ENCODE measurements at regions not wholly inside any gene's neighbourhood (a gene's known extent, or its start where the extent isn't known, plus 50 kb on each side); places are given as distances from the start of the nearest gene placed in this dataset.

DNA sequence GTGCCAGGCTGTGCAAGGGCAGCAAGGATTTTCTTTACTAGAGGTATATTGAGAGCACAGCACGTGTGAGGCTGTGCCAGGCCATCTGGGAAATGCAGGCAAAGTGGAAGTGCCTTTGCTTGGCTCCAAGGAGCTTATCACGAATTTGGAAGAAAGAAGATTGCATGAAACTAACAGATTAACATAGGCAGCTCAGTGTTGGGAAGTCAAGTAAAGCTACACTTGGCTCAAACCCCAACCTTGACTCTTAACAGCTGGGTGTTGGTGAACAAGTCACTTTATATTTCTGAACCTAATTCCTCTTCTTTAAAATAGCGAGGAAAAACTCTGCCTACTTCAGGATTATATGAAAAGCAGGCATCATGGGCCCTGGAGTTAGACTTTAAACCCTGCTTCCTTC lies 105.2 kb downstream of the PLCE1 start:
- no peak for TF ChIP-seq TAF1 (IDR thresholded peaks at IDR 0.05; ENCODE audit: low read depth, low read length)
- no peak for TF ChIP-seq POU2F2 (IDR thresholded peaks at IDR 0.05; ENCODE audit: low read depth, low read length)
- no peak for TF ChIP-seq PAX5 (IDR thresholded peaks at IDR 0.05; ENCODE audit: insufficient read depth, low read length, severe bottlenecking)
- TF ChIP-seq POLR2A (IDR thresholded peaks at IDR 0.05; ENCODE audit: low read depth, low read length), result no peak
- TF ChIP-seq POLR2AphosphoS5 (IDR thresholded peaks at IDR 0.05; ENCODE audit: low read depth, low read length), result no peak
- TF ChIP-seq SPI1 (IDR thresholded peaks at IDR 0.05; ENCODE audit: low read depth, low read length), result no peak
- FAIRE-seq (no peak), DNase-seq (ENCODE audit: insufficient read length, low spot score) (no peak)

DNA sequence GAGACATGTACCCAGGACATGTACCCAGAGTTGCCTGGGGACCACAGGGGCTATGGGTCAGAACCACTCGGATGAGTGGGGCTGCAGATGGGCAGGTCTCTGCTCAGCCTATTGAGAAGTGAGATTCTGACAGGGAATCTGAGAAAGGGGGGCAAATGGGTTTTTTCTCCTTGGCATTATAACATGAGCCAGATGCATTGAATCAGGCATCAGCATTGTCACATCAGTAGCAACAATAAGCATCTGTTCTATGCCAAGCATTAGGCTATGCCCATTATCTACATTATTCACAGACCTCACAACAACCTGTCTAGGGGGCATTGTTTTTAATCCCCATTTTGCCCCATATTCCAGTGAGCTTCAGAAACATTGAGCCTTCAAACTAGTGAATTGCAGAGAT lies 108.2 kb downstream of the PLCE1 start:
- TF ChIP-seq SPI1 (IDR thresholded peaks at IDR 0.05; ENCODE audit: low read depth, low read length) (no peak), TAF1 (IDR thresholded peaks at IDR 0.05; ENCODE audit: low read depth, low read length) (no peak), POU2F2 (IDR thresholded peaks at IDR 0.05; ENCODE audit: low read depth, low read length) (no peak), POLR2A (IDR thresholded peaks at IDR 0.05; ENCODE audit: low read depth, low read length) (no peak), PAX5 (IDR thresholded peaks at IDR 0.05; ENCODE audit: insufficient read depth, low read length, severe bottlenecking) (no peak), POLR2AphosphoS5 (IDR thresholded peaks at IDR 0.05; ENCODE audit: low read depth, low read length) (no peak)
- DNase-seq (ENCODE audit: insufficient read length, low spot score) (no peak), FAIRE-seq (no peak)

DNA sequence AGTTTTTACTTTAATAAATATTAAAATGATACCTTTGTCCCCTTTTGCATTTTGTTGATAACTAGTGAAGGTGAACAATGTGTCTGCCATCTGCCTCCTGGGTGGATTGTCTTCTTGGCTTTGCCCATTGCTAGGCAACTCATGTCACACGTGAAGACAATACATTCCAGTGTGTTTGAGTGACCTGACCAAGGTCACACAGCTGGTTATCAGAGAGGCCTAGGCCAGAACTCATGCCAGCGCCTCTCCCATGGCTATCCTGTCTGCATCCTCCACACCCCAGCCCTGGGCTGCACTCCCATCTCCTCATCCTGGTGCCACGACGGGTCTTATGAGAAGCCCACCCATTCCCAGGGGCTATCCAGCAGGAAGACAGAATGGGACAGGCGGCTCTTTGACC lies 108.7 kb downstream of the PLCE1 start:
- no peak for FAIRE-seq

GRCh38 chr10:94103192-94103591 lies 109.5 kb downstream of the PLCE1 start:
- DNase-seq (ENCODE audit: insufficient read length, low spot score) (no peak), FAIRE-seq (no peak)
- no peak for TF ChIP-seq TAF1 (IDR thresholded peaks at IDR 0.05; ENCODE audit: low read depth, low read length)
- TF ChIP-seq PAX5 (IDR thresholded peaks at IDR 0.05; ENCODE audit: insufficient read depth, low read length, severe bottlenecking), result no peak
- TF ChIP-seq SPI1 (IDR thresholded peaks at IDR 0.05; ENCODE audit: low read depth, low read length), result no peak
- no peak for TF ChIP-seq POU2F2 (IDR thresholded peaks at IDR 0.05; ENCODE audit: low read depth, low read length)
- no peak for TF ChIP-seq POLR2A (IDR thresholded peaks at IDR 0.05; ENCODE audit: low read depth, low read length)
- no peak for TF ChIP-seq POLR2AphosphoS5 (IDR thresholded peaks at IDR 0.05; ENCODE audit: low read depth, low read length)

More for the DNA sequence above, 108.7 kb downstream of the PLCE1 start:
- DNase-seq (ENCODE audit: insufficient read length, low spot score), result no peak
- no peak for TF ChIP-seq TAF1 (IDR thresholded peaks at IDR 0.05; ENCODE audit: low read depth, low read length)
- no peak for TF ChIP-seq SPI1 (IDR thresholded peaks at IDR 0.05; ENCODE audit: low read depth, low read length)

DNA sequence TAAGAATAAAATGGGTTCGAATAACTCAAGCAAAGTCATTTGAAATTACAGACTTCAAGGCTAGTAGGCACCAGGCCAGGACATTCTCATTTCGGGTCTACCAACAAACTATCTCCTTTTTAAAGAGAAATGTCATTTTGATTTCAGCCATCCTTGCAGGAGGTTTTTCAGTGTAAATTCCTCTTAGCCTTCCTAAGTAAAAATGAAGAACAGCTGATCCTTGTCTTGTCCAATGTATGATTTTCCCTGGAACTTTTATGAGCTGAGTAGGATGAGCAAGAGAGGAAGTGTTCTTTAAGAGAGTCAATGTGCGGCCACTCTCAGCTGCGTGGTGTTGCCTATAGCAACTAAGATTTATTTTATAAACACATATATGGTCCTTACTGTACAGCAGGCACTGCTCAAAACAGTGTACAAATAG lies 110.1 kb downstream of the PLCE1 start:
- DNase-seq (ENCODE audit: insufficient read length, low spot score) (no peak), FAIRE-seq (no peak)
- no peak for TF ChIP-seq PAX5 (IDR thresholded peaks at IDR 0.05; ENCODE audit: insufficient read depth, low read length, severe bottlenecking)
- no peak for TF ChIP-seq SPI1 (IDR thresholded peaks at IDR 0.05; ENCODE audit: low read depth, low read length)
- TF ChIP-seq POU2F2 (IDR thresholded peaks at IDR 0.05; ENCODE audit: low read depth, low read length), result no peak
- no peak for TF ChIP-seq POLR2A (IDR thresholded peaks at IDR 0.05; ENCODE audit: low read depth, low read length)
- TF ChIP-seq TAF1 (IDR thresholded peaks at IDR 0.05; ENCODE audit: low read depth, low read length), result no peak
- no peak for TF ChIP-seq POLR2AphosphoS5 (IDR thresholded peaks at IDR 0.05; ENCODE audit: low read depth, low read length)

- FAIRE-seq (no peak), DNase-seq (ENCODE audit: insufficient read length, low spot score) (no peak)
- TF ChIP-seq POLR2A (IDR thresholded peaks at IDR 0.05; ENCODE audit: low read depth, low read length) (no peak), SPI1 (IDR thresholded peaks at IDR 0.05; ENCODE audit: low read depth, low read length) (no peak), PAX5 (IDR thresholded peaks at IDR 0.05; ENCODE audit: insufficient read depth, low read length, severe bottlenecking) (no peak), POLR2AphosphoS5 (IDR thresholded peaks at IDR 0.05; ENCODE audit: low read depth, low read length) (no peak), POU2F2 (IDR thresholded peaks at IDR 0.05; ENCODE audit: low read depth, low read length) (no peak), TAF1 (IDR thresholded peaks at IDR 0.05; ENCODE audit: low read depth, low read length) (no peak)
These were observed 110.7 kb downstream of the PLCE1 start for GRCh38 chr10:94104316-94105000.

DNA sequence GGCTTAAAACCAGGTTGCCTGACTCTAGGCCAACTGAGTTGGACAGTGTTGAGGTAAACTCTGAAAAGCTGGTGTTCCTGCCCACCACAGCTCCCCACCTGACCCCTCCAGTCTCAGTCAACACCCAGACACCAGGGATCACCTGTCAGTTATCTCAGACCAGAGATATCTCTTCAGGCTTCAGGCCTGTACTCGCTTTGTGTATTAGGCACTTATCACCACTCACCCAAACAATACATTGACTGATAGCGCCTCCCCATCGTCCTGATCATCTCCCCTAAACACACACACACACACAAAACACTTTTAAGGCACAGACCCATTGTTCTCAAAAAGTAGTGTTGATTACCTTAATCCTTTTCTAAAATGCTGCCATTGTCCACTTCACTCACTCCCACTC lies 111.5 kb downstream of the PLCE1 start:
- no peak for TF ChIP-seq SPI1 (IDR thresholded peaks at IDR 0.05; ENCODE audit: low read depth, low read length)
- TF ChIP-seq PAX5 (IDR thresholded peaks at IDR 0.05; ENCODE audit: insufficient read depth, low read length, severe bottlenecking), result no peak
- no peak for TF ChIP-seq POU2F2 (IDR thresholded peaks at IDR 0.05; ENCODE audit: low read depth, low read length)
- TF ChIP-seq POLR2A (IDR thresholded peaks at IDR 0.05; ENCODE audit: low read depth, low read length), result no peak
- TF ChIP-seq TAF1 (IDR thresholded peaks at IDR 0.05; ENCODE audit: low read depth, low read length), result no peak
- DNase-seq (ENCODE audit: insufficient read length, low spot score), result no peak
- no peak for FAIRE-seq

- TF ChIP-seq POLR2A (IDR thresholded peaks at IDR 0.05; ENCODE audit: low read depth, low read length), result no peak
- no peak for TF ChIP-seq POU2F2 (IDR thresholded peaks at IDR 0.05; ENCODE audit: low read depth, low read length)
- no peak for TF ChIP-seq PAX5 (IDR thresholded peaks at IDR 0.05; ENCODE audit: insufficient read depth, low read length, severe bottlenecking)
- no peak for TF ChIP-seq TAF1 (IDR thresholded peaks at IDR 0.05; ENCODE audit: low read depth, low read length)
- TF ChIP-seq POLR2AphosphoS5 (IDR thresholded peaks at IDR 0.05; ENCODE audit: low read depth, low read length), result no peak
- no peak for TF ChIP-seq SPI1 (IDR thresholded peaks at IDR 0.05; ENCODE audit: low read depth, low read length)
- FAIRE-seq (no peak), DNase-seq (ENCODE audit: insufficient read length, low spot score) (no peak)
These were observed 113.5 kb downstream of the PLCE1 start for GRCh38 chr10:94107191-94107590.

DNA sequence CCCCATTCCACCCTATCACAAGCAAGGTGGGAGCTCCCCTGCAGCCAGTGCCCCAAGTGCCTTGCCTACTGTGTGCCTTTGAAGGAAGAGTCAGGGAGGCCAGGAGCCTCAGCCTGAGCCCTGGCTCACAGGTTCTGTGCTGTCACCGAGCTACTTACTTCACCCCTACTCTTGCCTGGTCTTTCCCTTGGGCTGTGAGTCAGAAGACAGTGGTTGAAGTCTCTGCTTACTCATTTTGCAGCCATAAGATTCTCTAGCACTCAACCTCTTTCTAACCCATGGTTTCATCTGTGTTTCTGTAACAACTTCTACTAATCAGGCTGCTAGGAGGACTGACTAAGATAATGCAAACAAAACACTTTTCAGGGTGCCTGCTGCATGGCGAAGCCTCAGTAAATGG lies 114.5 kb downstream of the PLCE1 start:
- FAIRE-seq (no peak), DNase-seq (ENCODE audit: insufficient read length, low spot score) (no peak)
- TF ChIP-seq POU2F2 (IDR thresholded peaks at IDR 0.05; ENCODE audit: low read depth, low read length), result no peak
- no peak for TF ChIP-seq TAF1 (IDR thresholded peaks at IDR 0.05; ENCODE audit: low read depth, low read length)
- no peak for TF ChIP-seq POLR2A (IDR thresholded peaks at IDR 0.05; ENCODE audit: low read depth, low read length)
- TF ChIP-seq SPI1 (IDR thresholded peaks at IDR 0.05; ENCODE audit: low read depth, low read length), result no peak
- no peak for TF ChIP-seq PAX5 (IDR thresholded peaks at IDR 0.05; ENCODE audit: insufficient read depth, low read length, severe bottlenecking)
- no peak for TF ChIP-seq POLR2AphosphoS5 (IDR thresholded peaks at IDR 0.05; ENCODE audit: low read depth, low read length)

DNA sequence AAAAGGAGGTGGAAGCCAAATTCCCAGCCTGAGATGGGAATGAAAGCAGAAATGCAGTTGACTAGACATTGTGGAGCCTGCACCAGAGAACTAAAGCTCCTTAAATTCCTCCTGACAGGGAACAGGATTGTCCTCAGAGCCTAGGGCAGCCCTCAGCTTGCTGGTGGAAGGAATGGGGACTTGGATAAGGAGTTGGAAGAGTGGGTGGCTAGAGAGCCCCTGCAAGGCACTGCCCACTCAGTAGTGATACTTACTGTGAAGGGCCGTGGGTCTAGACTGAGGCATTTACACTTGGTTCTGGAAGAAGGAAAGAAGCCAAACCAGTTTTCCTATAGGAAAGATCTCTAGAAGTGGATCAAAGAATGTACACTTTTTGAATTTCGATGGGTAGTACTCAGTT lies 117.6 kb downstream of the PLCE1 start:
- TF ChIP-seq SPI1 (IDR thresholded peaks at IDR 0.05; ENCODE audit: low read depth, low read length) (no peak), TAF1 (IDR thresholded peaks at IDR 0.05; ENCODE audit: low read depth, low read length) (no peak), POLR2A (IDR thresholded peaks at IDR 0.05; ENCODE audit: low read depth, low read length) (no peak)
- DNase-seq (ENCODE audit: insufficient read length, low spot score) (no peak), FAIRE-seq (no peak)

Data from GM12891 (cell line).